ENCODE measurements at regions not wholly inside any gene's neighbourhood (a gene's known extent, or its start where the extent isn't known, plus 50 kb on each side); places are given as distances from the start of the nearest gene placed in this dataset.
A peak's percentile ranks its signal among the peaks of the same experiment; 100 is the strongest.

- TF ChIP-seq CTCF (IDR thresholded peaks at IDR 0.05) = no peak
- H3K27ac Mint-ChIP-seq = peak overlapping the region; percentile 36
- ATAC-seq (ENCODE audit: poor library complexity) (no peak), DNase-seq (no peak)
- intact Hi-C loops (cut with DNase I, micrococcal nuclease) = no loop called here
- ChIA-PET POLR2A (no interaction called here), CTCF (no interaction called here)
- peak overlapping the region; percentile 17 for H3K4me3 Mint-ChIP-seq
- H3K9me3 ChIP-seq (ENCODE audit: control insufficient read depth in 1 of 2, insufficient read depth in 1 of 2, low read length in 2 of 2) = no peaks in the 10 kb centered on the region
- peaks cover 10% of the 10 kb centered on the region for H3K4me1 Mint-ChIP-seq (ENCODE audit: low read depth)
- H3K27me3 Mint-ChIP-seq = no peaks in the 10 kb centered on the region
- no peaks in the 10 kb centered on the region for H3K9me3 Mint-ChIP-seq
- H3K4me1 ChIP-seq (ENCODE audit: insufficient read depth, low read length) = no peaks in the 10 kb centered on the region
- H3K36me3 Mint-ChIP-seq (ENCODE audit: low read depth) = no peaks in the 10 kb centered on the region
- H3K36me3 ChIP-seq (ENCODE audit: insufficient read depth, low read length) = no peaks in the 10 kb centered on the region
- H3K27ac ChIP-seq (ENCODE audit: low read depth in 1 of 2, low read length in 2 of 2) = no peak overlapping the region
- no peaks in the 10 kb centered on the region for H3K27me3 ChIP-seq (ENCODE audit: control insufficient read depth in 1 of 2, insufficient read depth in 2 of 2, low read length in 2 of 2)
- H3K4me3 ChIP-seq (ENCODE audit: low read length) = peak overlapping the region; percentile 19
Observed at GRCh38 chr3:18791752-18792151, 356.6 kb upstream of the KCNH8 start.

- ChIA-PET POLR2A (interaction anchor here (0.8 to 1.6 kb wide), 3 partner anchors 13 to 359 kb away, joined by 3 to 8 read pairs (median 3); no protein-coding TSS in a partner anchor), CTCF (no interaction called here)
- H3K27me3 Mint-ChIP-seq = no peaks in the 10 kb centered on the region
Observed at GRCh38 chr3:18791182-18791581, 357.1 kb upstream of the KCNH8 start.

GRCh38 chr3:18790384-18790783, 357.9 kb upstream of the KCNH8 start:
- Mint-ChIP-seq H3K27ac (no peak overlapping the region), H3K4me1 (ENCODE audit: low read depth) (peaks cover 15% of the 10 kb centered on the region), H3K27me3 (no peaks in the 10 kb centered on the region), H3K36me3 (ENCODE audit: low read depth) (no peaks in the 10 kb centered on the region), H3K9me3 (no peaks in the 10 kb centered on the region), H3K4me3 (peak overlapping the region; percentile 17)
- H3K4me1 ChIP-seq (ENCODE audit: insufficient read depth, low read length) = no peaks in the 10 kb centered on the region
- no peak for DNase-seq
- no peaks in the 10 kb centered on the region for H3K27me3 ChIP-seq (ENCODE audit: control insufficient read depth in 1 of 2, insufficient read depth in 2 of 2, low read length in 2 of 2)
- no peak overlapping the region for H3K4me3 ChIP-seq (ENCODE audit: low read length)
- no peak overlapping the region for H3K27ac ChIP-seq (ENCODE audit: low read depth in 1 of 2, low read length in 2 of 2)
- ChIA-PET POLR2A (interaction anchor here (0.6 to 1.6 kb wide), 5 partner anchors 11 to 358 kb away, joined by 3 to 8 read pairs (median 3); no protein-coding TSS in a partner anchor), CTCF (no interaction called here)
- no peaks in the 10 kb centered on the region for H3K9me3 ChIP-seq (ENCODE audit: control insufficient read depth in 1 of 2, insufficient read depth in 1 of 2, low read length in 2 of 2)
- ATAC-seq (ENCODE audit: poor library complexity) = peak; percentile 48
- TF ChIP-seq CTCF (IDR thresholded peaks at IDR 0.05) = no peak
- intact Hi-C loops (cut with DNase I, micrococcal nuclease) = no loop called here
- no peaks in the 10 kb centered on the region for H3K36me3 ChIP-seq (ENCODE audit: insufficient read depth, low read length)

More at GRCh38 chr3:18791182-18791581, 357.1 kb upstream of the KCNH8 start:
- peak overlapping the region; percentile 19 for H3K4me3 ChIP-seq (ENCODE audit: low read length)
- H3K4me3 Mint-ChIP-seq = peak overlapping the region; percentile 17
- DNase-seq (no peak), ATAC-seq (ENCODE audit: poor library complexity) (no peak)
- H3K36me3 ChIP-seq (ENCODE audit: insufficient read depth, low read length) = no peaks in the 10 kb centered on the region
- peaks cover 15% of the 10 kb centered on the region for H3K4me1 Mint-ChIP-seq (ENCODE audit: low read depth)
- H3K4me1 ChIP-seq (ENCODE audit: insufficient read depth, low read length) = no peaks in the 10 kb centered on the region
- no peaks in the 10 kb centered on the region for H3K27me3 ChIP-seq (ENCODE audit: control insufficient read depth in 1 of 2, insufficient read depth in 2 of 2, low read length in 2 of 2)
- H3K9me3 ChIP-seq (ENCODE audit: control insufficient read depth in 1 of 2, insufficient read depth in 1 of 2, low read length in 2 of 2) = no peaks in the 10 kb centered on the region
- H3K36me3 Mint-ChIP-seq (ENCODE audit: low read depth) = no peaks in the 10 kb centered on the region
- H3K27ac ChIP-seq (ENCODE audit: low read depth in 1 of 2, low read length in 2 of 2) = no peak overlapping the region
- intact Hi-C loops (cut with DNase I, micrococcal nuclease) = no loop called here
- no peak for TF ChIP-seq CTCF (IDR thresholded peaks at IDR 0.05)
- no peaks in the 10 kb centered on the region for H3K9me3 Mint-ChIP-seq
- no peak overlapping the region for H3K27ac Mint-ChIP-seq

Measured in CD4-positive, alpha-beta T cell (primary cell).